ENCODE measurements at regions not wholly inside any gene's neighbourhood (a gene's known extent, or its start where the extent isn't known, plus 50 kb on each side); places are given as distances from the start of the nearest gene placed in this dataset.
A peak's percentile ranks its signal among the peaks of the same experiment; 100 is the strongest.

- no peak overlapping the region for H3K4me3 ChIP-seq (ENCODE audit: insufficient read depth, low read depth, low read length)
- H3K36me3 ChIP-seq (replicated peaks; ENCODE audit: control insufficient read depth, insufficient read depth, low read length), result no peaks in the 10 kb centered on the region
- DNase-seq, result no peak
- no peaks in the 10 kb centered on the region for H3K27me3 ChIP-seq (ENCODE audit: control insufficient read depth, insufficient read depth, low read length)
Measured at GRCh38 chr6:767755-768512, 75.0 kb upstream of the EXOC2 start.

GRCh38 chr6:766625-767024 lies 73.7 kb upstream of the EXOC2 start:
- no peak for DNase-seq
- no peaks in the 10 kb centered on the region for H3K36me3 ChIP-seq (replicated peaks; ENCODE audit: control insufficient read depth, insufficient read depth, low read length)
- H3K4me3 ChIP-seq (ENCODE audit: insufficient read depth, low read depth, low read length), result no peak overlapping the region
- H3K27me3 ChIP-seq (ENCODE audit: control insufficient read depth, insufficient read depth, low read length), result no peaks in the 10 kb centered on the region

- no peaks in the 10 kb centered on the region for H3K27me3 ChIP-seq (ENCODE audit: control insufficient read depth, insufficient read depth, low read length)
- H3K4me3 ChIP-seq (ENCODE audit: insufficient read depth, low read depth, low read length), result no peak overlapping the region
- H3K36me3 ChIP-seq (replicated peaks; ENCODE audit: control insufficient read depth, insufficient read depth, low read length), result no peaks in the 10 kb centered on the region
- DNase-seq, result no peak
Measured at GRCh38 chr6:761997-762396, 69.1 kb upstream of the EXOC2 start.

- H3K4me3 ChIP-seq (ENCODE audit: insufficient read depth, low read depth, low read length), result no peak overlapping the region
- H3K36me3 ChIP-seq (replicated peaks; ENCODE audit: control insufficient read depth, insufficient read depth, low read length), result no peaks in the 10 kb centered on the region
- H3K27me3 ChIP-seq (ENCODE audit: control insufficient read depth, insufficient read depth, low read length), result no peaks in the 10 kb centered on the region
- DNase-seq, result peak; percentile 40
Measured at GRCh38 chr6:760982-761955, 68.3 kb upstream of the EXOC2 start.

- DNase-seq, result no peak
- no peak overlapping the region for H3K4me3 ChIP-seq (ENCODE audit: insufficient read depth, low read depth, low read length)
Measured at GRCh38 chr6:759729-760128, 66.8 kb upstream of the EXOC2 start.

GRCh38 chr6:756224-756623 lies 63.3 kb upstream of the EXOC2 start:
- H3K27me3 ChIP-seq (ENCODE audit: control insufficient read depth, insufficient read depth, low read length), result no peaks in the 10 kb centered on the region
- no peak for DNase-seq
- H3K4me3 ChIP-seq (ENCODE audit: insufficient read depth, low read depth, low read length), result no peak overlapping the region
- H3K36me3 ChIP-seq (replicated peaks; ENCODE audit: control insufficient read depth, insufficient read depth, low read length), result no peaks in the 10 kb centered on the region

More at GRCh38 chr6:759729-760128, 66.8 kb upstream of the EXOC2 start:
- no peaks in the 10 kb centered on the region for H3K36me3 ChIP-seq (replicated peaks; ENCODE audit: control insufficient read depth, insufficient read depth, low read length)
- H3K27me3 ChIP-seq (ENCODE audit: control insufficient read depth, insufficient read depth, low read length), result no peaks in the 10 kb centered on the region

- Histone ChIP-seq H3K36me3 (replicated peaks; ENCODE audit: control insufficient read depth, insufficient read depth, low read length) (no peaks in the 10 kb centered on the region), H3K4me3 (ENCODE audit: insufficient read depth, low read depth, low read length) (no peak overlapping the region), H3K27me3 (ENCODE audit: control insufficient read depth, insufficient read depth, low read length) (no peaks in the 10 kb centered on the region)
- no peak for DNase-seq
Measured at GRCh38 chr6:754202-754601, 61.3 kb upstream of the EXOC2 start.

GRCh38 chr6:753486-753885 lies 60.5 kb upstream of the EXOC2 start:
- DNase-seq, result no peak
- H3K4me3 ChIP-seq (ENCODE audit: insufficient read depth, low read depth, low read length), result no peak overlapping the region
- no peaks in the 10 kb centered on the region for H3K36me3 ChIP-seq (replicated peaks; ENCODE audit: control insufficient read depth, insufficient read depth, low read length)
- H3K27me3 ChIP-seq (ENCODE audit: control insufficient read depth, insufficient read depth, low read length), result no peaks in the 10 kb centered on the region

- no peaks in the 10 kb centered on the region for H3K27me3 ChIP-seq (ENCODE audit: control insufficient read depth, insufficient read depth, low read length)
- no peak for DNase-seq
- no peak overlapping the region for H3K4me3 ChIP-seq (ENCODE audit: insufficient read depth, low read depth, low read length)
- H3K36me3 ChIP-seq (replicated peaks; ENCODE audit: control insufficient read depth, insufficient read depth, low read length), result no peaks in the 10 kb centered on the region
Measured at GRCh38 chr6:752438-752837, 59.5 kb upstream of the EXOC2 start.

- Histone ChIP-seq H3K4me3 (ENCODE audit: insufficient read depth, low read depth, low read length) (no peak overlapping the region), H3K27me3 (ENCODE audit: control insufficient read depth, insufficient read depth, low read length) (no peaks in the 10 kb centered on the region), H3K36me3 (replicated peaks; ENCODE audit: control insufficient read depth, insufficient read depth, low read length) (no peaks in the 10 kb centered on the region)
- no peak for DNase-seq
Measured at GRCh38 chr6:751765-752164, 58.8 kb upstream of the EXOC2 start.

GRCh38 chr6:747921-748320 lies 55.0 kb upstream of the EXOC2 start:
- no peaks in the 10 kb centered on the region for H3K36me3 ChIP-seq (replicated peaks; ENCODE audit: control insufficient read depth, insufficient read depth, low read length)
- no peaks in the 10 kb centered on the region for H3K27me3 ChIP-seq (ENCODE audit: control insufficient read depth, insufficient read depth, low read length)

GRCh38 chr6:747028-747427 lies 54.1 kb upstream of the EXOC2 start:
- Histone ChIP-seq H3K27me3 (ENCODE audit: control insufficient read depth, insufficient read depth, low read length) (no peaks in the 10 kb centered on the region), H3K4me3 (ENCODE audit: insufficient read depth, low read depth, low read length) (no peak overlapping the region), H3K36me3 (replicated peaks; ENCODE audit: control insufficient read depth, insufficient read depth, low read length) (no peaks in the 10 kb centered on the region)
- no peak for DNase-seq

More at GRCh38 chr6:747921-748320, 55.0 kb upstream of the EXOC2 start:
- H3K4me3 ChIP-seq (ENCODE audit: insufficient read depth, low read depth, low read length), result no peak overlapping the region
- DNase-seq, result no peak

GRCh38 chr6:744666-745353 lies 51.9 kb upstream of the EXOC2 start:
- H3K4me3 ChIP-seq (ENCODE audit: insufficient read depth, low read depth, low read length), result no peak overlapping the region
- DNase-seq, result no peak
- no peaks in the 10 kb centered on the region for H3K27me3 ChIP-seq (ENCODE audit: control insufficient read depth, insufficient read depth, low read length)
- H3K36me3 ChIP-seq (replicated peaks; ENCODE audit: control insufficient read depth, insufficient read depth, low read length), result no peaks in the 10 kb centered on the region

- no peaks in the 10 kb centered on the region for H3K27me3 ChIP-seq (ENCODE audit: control insufficient read depth, insufficient read depth, low read length)
- no peak for DNase-seq
- no peaks in the 10 kb centered on the region for H3K36me3 ChIP-seq (replicated peaks; ENCODE audit: control insufficient read depth, insufficient read depth, low read length)
- no peak overlapping the region for H3K4me3 ChIP-seq (ENCODE audit: insufficient read depth, low read depth, low read length)
Measured at GRCh38 chr6:743320-744096, 50.6 kb upstream of the EXOC2 start.

All from H7 (cell line).